ENCODE measurements at regions not wholly inside any gene's neighbourhood (a gene's known extent, or its start where the extent isn't known, plus 50 kb on each side); places are given as distances from the start of the nearest gene placed in this dataset.

DNA sequence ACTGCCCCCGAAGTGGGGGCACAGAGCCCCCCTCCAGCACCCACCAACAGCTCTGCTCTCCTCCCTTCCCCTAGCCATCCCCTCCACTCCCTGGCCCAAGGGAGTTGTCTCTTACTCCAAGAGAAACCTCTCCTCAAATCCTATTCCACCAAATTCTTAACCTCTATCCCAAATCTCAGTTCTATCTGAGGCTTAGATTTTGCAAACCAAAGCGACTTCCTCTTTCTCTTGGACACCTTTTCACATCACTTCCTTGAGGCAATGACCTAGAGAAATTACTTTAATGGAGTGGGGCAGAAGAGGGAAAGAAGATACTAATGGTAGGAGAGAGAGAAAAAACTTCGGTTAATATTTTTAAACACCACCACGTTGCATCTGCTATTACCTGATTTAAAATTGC is 167.2 kb downstream of the SS18 start:
- no peak for TF ChIP-seq CTCF (IDR thresholded peaks at IDR 0.05 in 2 of 3, conservative IDR thresholded peaks at IDR 0.05 in 1 of 3; ENCODE audit: borderline replicate concordance in 1 of 3, insufficient read depth in 1 of 3, low read depth in 2 of 3, low read length in 2 of 3)
- no peak for TF ChIP-seq SP1 (IDR thresholded peaks at IDR 0.05; ENCODE audit: low read depth)
- TF ChIP-seq EZH2 (IDR thresholded peaks at IDR 0.05): no peak
- TF ChIP-seq POLR2AphosphoS5 (IDR thresholded peaks at IDR 0.05; ENCODE audit: low read depth, low read length): no peak
- TF ChIP-seq, protein P1, sequence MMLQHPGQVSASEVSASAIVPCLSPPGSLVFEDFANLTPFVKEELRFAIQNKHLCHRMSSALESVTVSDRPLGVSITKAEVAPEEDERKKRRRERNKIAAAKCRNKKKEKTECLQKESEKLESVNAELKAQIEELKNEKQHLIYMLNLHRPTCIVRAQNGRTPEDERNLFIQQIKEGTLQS (IDR thresholded peaks at IDR 0.05): no peak
- no peak for TF ChIP-seq EZH2phosphoT487 (IDR thresholded peaks at IDR 0.05; ENCODE audit: borderline replicate concordance)
- TF ChIP-seq MAX (IDR thresholded peaks at IDR 0.05): no peak
- no peak for TF ChIP-seq JUND (IDR thresholded peaks at IDR 0.05)
- TF ChIP-seq ZBTB33 (IDR thresholded peaks at IDR 0.05; ENCODE audit: extremely low read depth, insufficient replicate concordance, low read length): no peak
- no peak for TF ChIP-seq ZNF274 (IDR thresholded peaks at IDR 0.05; ENCODE audit: low read depth, low read length)
- TF ChIP-seq CBX3 (IDR thresholded peaks at IDR 0.05; ENCODE audit: low read depth): no peak
- TF ChIP-seq TCF7L2 (IDR thresholded peaks at IDR 0.05; ENCODE audit: borderline replicate concordance, extremely low read depth, insufficient read depth, insufficient read length): no peak
- no peak for TF ChIP-seq REST (IDR thresholded peaks at IDR 0.05; ENCODE audit: low read depth)
- TF ChIP-seq YY1 (IDR thresholded peaks at IDR 0.05; ENCODE audit: extremely low read depth, insufficient replicate concordance, low read depth, low read length): no peak

All from HCT116 (cell line).